H4 (cell line): ENCODE measurements at regions not wholly inside any gene's neighbourhood (a gene's known extent, or its start where the extent isn't known, plus 50 kb on each side); places are given as distances from the start of the nearest gene placed in this dataset.
"Not testable (repeated sequence)": the region's sequence is repeated elsewhere in the genome, so short reads cannot be mapped to it uniquely, and the experiment has no call there.

Experiments used
- DNase-seq: peaks from one replicate; pipeline ENCODE4 v3.0.0-alpha.2; 2015; ENCODE audit warnings: low spot score

GRCh38 chr3:176206809-176207208 lies 990.5 kb downstream of the TBL1XR1 start:
- DNase-seq: no peak

GRCh38 chr3:176202652-176203051 lies 994.6 kb downstream of the TBL1XR1 start:
- DNase-seq: no peak

DNA sequence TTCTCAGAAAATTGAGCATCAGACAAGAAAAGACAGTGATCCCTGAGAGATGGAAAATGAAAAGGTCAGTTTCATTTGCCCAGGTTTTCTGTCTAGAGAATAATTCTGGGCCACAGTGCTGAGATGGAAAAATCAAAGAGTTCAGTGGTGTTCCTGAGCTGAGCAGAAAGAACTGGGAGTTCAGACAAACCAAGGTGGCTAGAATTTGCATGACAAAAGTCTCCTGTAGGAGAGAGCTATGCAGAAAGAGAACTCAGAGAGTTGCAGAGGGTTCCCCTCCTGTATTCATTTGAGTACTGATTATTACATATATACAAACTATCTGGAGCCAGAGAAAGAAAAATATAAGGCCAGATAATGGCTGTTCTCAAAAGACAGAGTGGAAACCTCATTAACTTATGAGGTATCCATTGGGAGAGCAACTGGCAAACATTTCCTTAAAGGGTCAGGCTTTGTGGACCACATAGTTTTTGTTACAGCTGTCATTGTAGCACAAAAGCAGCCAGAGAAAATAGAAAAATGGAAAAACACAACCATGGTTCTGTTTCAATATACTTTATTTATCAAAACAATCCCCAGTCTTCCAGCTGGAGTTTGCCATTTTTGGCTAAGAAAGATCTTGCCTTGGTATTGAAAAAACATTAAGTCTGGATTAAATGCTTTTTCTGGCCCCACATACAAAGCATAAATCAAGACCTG lies 1004.1 kb downstream of the TBL1XR1 start:
- no peak for DNase-seq

- no peak for DNase-seq
These were observed 1006.5 kb downstream of the TBL1XR1 start for GRCh38 chr3:176190755-176191154.

DNA sequence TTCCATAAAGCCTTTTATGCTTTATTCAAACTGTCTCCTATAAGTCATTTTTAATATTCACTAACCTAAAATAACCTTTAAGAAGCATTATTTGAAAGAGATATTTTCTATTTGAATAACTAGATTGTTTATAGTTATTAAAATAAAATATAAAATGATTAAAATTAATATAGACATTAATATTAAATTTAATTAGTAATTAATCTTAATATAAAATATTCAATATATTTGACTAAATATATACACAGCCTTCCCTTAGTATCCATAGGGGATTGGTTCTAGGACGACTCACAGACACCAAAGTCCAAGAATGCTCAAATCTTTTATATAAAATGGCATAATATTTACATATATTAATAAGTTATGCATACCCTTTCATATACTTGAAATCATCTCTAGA lies 1014.1 kb downstream of the TBL1XR1 start:
- DNase-seq: no peak

GRCh38 chr3:176174060-176174459 lies 1023.2 kb downstream of the TBL1XR1 start:
- DNase-seq: no peak

DNA sequence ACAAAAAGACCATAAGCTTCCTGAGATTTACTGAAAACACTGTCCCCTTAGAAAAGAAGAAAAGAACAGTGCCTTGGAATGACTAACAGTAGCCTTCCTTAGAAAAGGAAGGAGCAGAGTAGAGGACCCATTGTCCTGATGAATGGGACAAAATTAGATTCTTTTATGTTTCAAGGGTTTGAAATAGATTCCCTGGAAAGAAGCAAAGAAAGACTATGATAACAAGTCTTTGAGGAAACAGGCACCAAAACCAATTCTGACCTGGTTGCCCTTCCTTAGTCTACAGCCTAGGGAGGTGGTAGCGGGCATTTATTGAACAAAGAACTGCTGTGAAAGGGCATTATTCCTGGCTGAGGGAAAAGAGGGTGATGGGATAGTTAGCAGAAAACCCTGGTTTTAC lies 1024.8 kb downstream of the TBL1XR1 start:
- no peak for DNase-seq

- DNase-seq: no peak
These were observed 1030.0 kb downstream of the TBL1XR1 start for GRCh38 chr3:176167272-176167671.

DNA sequence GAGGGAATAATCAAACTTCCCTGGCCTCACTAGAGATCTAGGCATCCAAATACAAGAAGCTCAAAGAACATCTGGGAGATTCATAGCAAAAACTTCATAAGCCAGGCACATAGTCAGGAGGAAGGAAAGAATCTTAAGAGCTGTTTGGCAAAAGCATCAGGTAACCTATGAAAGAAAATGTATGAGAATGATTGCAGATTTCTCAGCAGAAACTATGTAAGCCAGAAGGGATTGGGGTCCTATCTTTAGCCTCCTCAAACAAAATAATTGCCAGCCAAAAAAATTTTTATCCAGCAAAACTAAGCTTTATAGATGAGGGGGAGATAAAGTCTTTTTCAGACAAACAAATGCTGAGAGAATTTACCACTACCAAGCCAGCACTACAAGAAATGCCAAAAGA lies 1036.3 kb downstream of the TBL1XR1 start:
- no peak for DNase-seq

DNA sequence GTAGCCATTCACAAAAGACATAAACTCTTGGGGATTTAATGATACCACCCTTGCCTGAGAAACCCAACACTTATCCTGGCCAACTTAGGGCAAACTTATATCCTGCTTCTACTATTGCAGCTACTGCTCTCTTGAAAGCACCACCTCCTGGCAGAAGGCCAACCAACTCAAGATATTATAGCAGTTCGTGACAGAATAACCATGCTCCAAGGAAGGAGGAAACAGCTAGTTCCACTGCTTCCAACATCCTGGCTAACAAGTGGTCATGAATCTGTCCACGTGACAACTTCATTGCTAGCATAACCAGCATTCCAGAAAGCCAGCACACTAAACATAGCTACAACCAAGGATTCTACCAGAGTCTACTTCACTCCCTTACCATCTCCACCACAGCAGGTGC lies 1037.5 kb downstream of the TBL1XR1 start:
- DNase-seq: peak; percentile 29

GRCh38 chr3:176155012-176155411 lies 1042.3 kb downstream of the TBL1XR1 start:
- DNase-seq: no peak

DNA sequence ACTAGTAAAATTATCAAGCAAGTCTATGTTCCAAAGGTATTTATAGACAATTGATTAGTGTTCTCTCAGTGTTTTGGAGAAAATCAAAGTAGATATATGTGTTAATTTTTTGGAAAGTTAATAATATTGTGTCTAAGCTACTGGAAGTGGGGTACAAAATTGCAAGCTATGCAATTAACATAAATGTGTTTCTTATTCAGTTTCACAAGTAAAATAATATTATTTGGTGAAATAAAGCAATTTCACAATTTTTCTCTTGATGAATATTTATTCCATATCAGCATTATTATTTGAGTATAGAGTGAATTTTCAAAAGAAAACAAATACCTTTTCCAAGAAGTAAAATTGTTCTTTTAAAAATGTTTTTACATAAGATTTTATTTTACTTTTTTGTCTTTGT lies 1047.7 kb downstream of the TBL1XR1 start:
- DNase-seq: no peak

DNA sequence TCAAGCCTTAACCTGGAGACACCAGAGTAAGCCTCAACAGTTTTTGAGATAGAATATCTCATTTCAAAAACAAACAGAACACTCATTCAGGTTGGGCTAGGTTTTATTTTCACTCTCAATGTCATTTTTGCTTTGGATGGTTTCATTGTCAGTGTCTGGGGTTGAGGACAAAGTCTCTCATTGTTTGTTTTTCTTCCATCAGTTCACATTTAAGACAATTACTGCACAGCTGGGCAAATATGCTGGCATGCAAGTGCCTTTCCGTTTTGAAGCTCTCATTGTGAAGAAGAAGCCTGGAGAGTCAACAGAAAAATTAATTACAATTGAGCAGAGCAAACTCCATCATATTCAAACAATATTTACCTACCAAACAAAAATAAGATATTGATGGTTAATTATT lies 1050.0 kb downstream of the TBL1XR1 start:
- DNase-seq: no peak

DNA sequence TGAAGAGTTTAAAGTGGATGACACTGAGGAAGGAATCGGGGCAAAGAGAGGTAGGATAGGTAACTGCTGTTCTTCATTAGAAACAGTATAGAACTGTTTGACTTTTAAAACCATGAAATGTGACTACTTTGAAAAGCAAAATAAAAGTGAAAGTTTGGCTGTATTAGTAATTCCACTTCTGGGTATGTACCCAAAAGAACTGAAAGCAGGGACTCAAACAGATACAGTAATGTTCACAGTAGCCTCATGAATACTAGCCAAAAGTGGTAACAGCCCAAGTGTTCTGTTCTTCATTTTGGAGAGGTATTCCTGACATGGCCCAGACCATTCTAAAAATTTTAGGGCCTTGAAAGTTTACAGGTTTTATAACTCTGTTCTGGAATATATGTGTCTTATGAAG lies 1055.4 kb downstream of the TBL1XR1 start:
- DNase-seq: no peak

DNA sequence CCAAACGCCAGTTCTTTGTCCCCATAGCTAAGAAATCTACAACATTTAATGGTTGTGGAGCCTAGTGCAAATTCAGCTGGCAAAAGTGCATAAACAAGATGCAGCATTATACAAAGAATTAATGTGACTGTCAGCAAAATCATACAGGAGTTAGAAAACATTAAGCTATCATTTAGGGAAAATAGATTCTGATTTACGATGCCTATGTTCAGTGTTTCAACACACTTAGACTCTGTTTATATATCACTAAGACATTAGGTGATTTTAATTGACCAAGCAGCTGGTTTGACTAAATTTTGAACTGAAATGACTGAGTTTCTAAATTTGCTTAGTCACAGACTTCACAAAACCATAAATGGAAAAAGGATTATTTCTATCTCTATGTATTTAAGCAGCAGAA lies 1076.8 kb downstream of the TBL1XR1 start:
- no peak for DNase-seq

GRCh38 chr3:176119826-176120225 lies 1077.5 kb downstream of the TBL1XR1 start:
- no peak for DNase-seq

- DNase-seq: no peak
These were observed 1090.9 kb downstream of the TBL1XR1 start for GRCh38 chr3:176106380-176106779.

GRCh38 chr3:176097027-176097426 lies 1100.3 kb downstream of the TBL1XR1 start:
- no peak for DNase-seq

GRCh38 chr3:176093892-176094291 lies 1103.4 kb downstream of the TBL1XR1 start:
- DNase-seq: not testable (repeated sequence)

- DNase-seq: no peak
These were observed 1106.6 kb downstream of the TBL1XR1 start for GRCh38 chr3:176090727-176091126.

- no peak for DNase-seq
These were observed 1108.3 kb downstream of the TBL1XR1 start for GRCh38 chr3:176088962-176089383.

DNA sequence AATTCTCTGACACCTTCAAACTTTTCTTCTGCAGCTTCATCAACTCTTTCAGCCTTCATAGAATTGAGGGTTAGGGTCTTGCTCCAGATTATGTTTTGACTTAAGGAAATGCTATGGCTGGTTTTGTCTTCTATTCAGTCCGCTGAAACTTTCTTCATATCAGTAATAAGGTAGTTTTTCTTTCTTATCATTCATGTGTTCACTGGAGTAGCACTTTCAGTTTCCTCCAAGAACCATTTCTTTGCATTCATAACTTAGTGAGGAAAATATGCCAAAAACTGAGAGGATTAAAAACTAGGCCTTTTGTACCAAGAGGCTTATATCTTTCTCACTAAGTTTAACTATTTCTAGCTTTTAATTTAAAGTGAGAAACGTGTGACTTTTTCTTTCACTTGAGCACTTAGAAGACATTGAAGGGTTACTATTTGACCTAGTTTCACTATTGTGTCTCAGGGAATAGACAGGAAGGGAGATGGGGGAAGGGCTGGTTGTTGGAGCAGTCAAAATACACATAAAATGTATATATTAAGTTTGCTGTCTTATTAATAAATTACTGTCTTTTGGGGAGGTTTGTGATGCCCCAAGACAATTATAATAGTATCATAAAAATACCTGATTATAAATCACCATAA lies 1110.1 kb downstream of the TBL1XR1 start:
- no peak for DNase-seq

DNA sequence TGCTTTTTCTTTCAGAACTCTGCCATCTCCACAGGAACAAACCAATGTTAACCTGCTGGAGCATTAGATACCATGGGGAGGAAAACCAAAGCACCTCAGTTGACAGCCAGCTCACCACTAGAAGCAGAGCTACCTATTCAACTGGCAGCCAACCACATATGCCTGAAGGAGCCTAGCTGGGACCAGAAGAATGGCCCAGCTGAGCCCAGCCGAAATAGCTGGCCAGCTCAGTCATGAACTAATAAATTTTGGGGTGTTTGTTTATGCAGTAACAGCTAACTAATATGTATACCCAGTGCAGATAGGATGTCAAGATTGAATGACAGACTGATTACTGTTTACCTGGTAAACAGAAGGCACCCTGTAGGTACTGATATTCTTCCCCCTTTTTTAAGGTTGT lies 1117.5 kb downstream of the TBL1XR1 start:
- no peak for DNase-seq

DNA sequence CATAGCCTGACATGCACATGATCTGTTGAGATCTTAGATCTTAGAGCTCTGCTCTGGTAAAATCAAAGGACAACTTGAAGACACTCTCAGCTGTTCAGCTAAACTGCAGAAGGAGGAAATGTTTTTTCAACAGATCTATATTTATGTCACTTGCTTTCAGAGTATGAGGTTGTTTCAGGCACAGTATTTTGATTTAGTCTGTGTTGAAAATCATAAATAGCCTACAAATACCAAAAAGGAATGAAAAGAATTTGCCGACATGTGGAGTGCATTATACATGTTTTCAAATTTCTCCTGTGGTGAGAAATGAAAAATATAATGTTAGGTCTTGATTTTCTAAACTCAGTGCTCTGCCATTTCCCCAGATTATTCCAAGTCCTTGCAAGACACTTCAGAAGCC lies 1118.4 kb downstream of the TBL1XR1 start:
- DNase-seq: no peak
